Aorta (tissue), 5 donors: ENCODE measurements at regions not wholly inside any gene's neighbourhood (a gene's known extent, or its start where the extent isn't known, plus 50 kb on each side); places are given as distances from the start of the nearest gene placed in this dataset.

Source experiments
- ATAC-seq: fragments of 200-7000 bp; cut with Tn5 transposase; one replicate; pipeline ENCODE4 v1.9.1; 2022; ENCODE audit warnings: moderate library complexity; ENCODE audit not compliant: low FRiP score
- DNase-seq, 2 donors: peaks; one replicate each; pipeline ENCODE4 v3.0.0-alpha.2; 2020
- H3K27ac ChIP-seq, 2 donors: one replicate each; pipeline ENCODE4 v1.5.1; 2013; ENCODE audit warnings: low read length in 2 of 2, mild to moderate bottlenecking in 2 of 2, moderate library complexity in 2 of 2, control low read depth in 1 of 2, inconsistent platforms in 1 of 2, low read depth in 1 of 2
- H3K27me3 ChIP-seq, 2 donors: one replicate each; pipeline ENCODE4 v1.6.1; 2013; ENCODE audit warnings: control low read depth in 1 of 2, low read length in 1 of 2, mild to moderate bottlenecking in 1 of 2, moderate library complexity in 1 of 2; ENCODE audit not compliant: insufficient read depth in 2 of 2, control insufficient read depth in 1 of 2
- H3K36me3 ChIP-seq, 2 donors: one replicate each; pipeline ENCODE4 v1.6.1; 2013; ENCODE audit warnings: control low read depth in 1 of 2, low read length in 1 of 2, mild to moderate bottlenecking in 1 of 2; ENCODE audit not compliant: insufficient read depth in 2 of 2, control insufficient read depth in 1 of 2
- H3K4me1 ChIP-seq, 2 donors: one replicate each; pipeline ENCODE4 v1.6.1; 2013; ENCODE audit warnings: low read length in 2 of 2, control low read depth in 1 of 2, mild to moderate bottlenecking in 1 of 2, moderate library complexity in 1 of 2; ENCODE audit not compliant: insufficient read depth in 2 of 2, control insufficient read depth in 1 of 2
- H3K4me3 ChIP-seq, 2 donors: one replicate each; pipeline ENCODE4 v1.5.1; 2013; ENCODE audit warnings: low read length in 2 of 2, control low read depth in 1 of 2, mild to moderate bottlenecking in 1 of 2
- H3K9me3 ChIP-seq: one replicate; pipeline ENCODE4 v1.6.1; 2013; ENCODE audit warnings: mild to moderate bottlenecking, low read length; ENCODE audit not compliant: control insufficient read depth
- WGBS, 2 donors: extraction: QIAGEN DNeasy Blood & Tissue Kit; methylation state at CpG; one replicate each; pipeline ENCODE4 v1.1.7; 2013; 5-methylcytosine and 5-hydroxymethylcytosine counted together
- intact Hi-C, 2 donors: fragments of 100-400 bp; cut with DNase I; formaldehyde crosslinking; loops; one replicate each; pipeline versions ENCODE4 v1.14.2 to v1.15.0; 2022
- donor health status: healthy with polysubstance abuse.
- donor health status: Bipolar disorder and iron deficiency.
- donor health status: DM: no; HTN: no; CAD: no.
- donor health status: DM: no; HTN: no; CAD: no.
- donor health status: DM: yes; HTN: yes; CAD: no.

GRCh38 chr10:10302689-10303088 lies 715.0 kb upstream of the CELF2 start:
- Histone ChIP-seq H3K36me3 (no peaks in the 10 kb centered on the region), H3K27ac (no peak overlapping the region), H3K27me3 (no peaks in the 10 kb centered on the region), H3K4me1 (no peaks in the 10 kb centered on the region), H3K9me3 (no peaks in the 10 kb centered on the region), H3K4me3 (no peak overlapping the region)
- WGBS, 2 donors, result 94 to 95% methylated on average over 3 of the region's 3 CpGs
- ATAC-seq (no peak), DNase-seq (no peak)
- intact Hi-C loops, result no loop called here

DNA sequence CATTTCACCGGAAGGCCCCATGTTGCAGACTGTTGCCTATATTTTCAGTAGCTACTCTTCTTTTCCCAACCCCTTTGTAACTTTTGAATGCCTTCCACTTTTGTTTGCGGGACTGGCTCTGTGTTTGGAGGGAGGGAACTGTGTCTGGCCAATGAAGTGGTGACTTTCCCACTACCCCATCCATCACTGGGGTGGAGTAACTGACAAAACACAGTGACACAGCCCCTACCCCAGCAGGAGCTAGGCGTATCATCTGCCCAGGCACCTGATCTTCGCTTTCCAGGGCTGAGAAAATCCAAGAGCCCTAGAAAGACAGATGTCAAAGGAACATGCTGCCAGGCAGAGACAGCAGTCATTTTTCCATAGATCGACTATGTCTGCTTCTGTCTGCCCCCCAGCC lies 710.6 kb upstream of the CELF2 start:
- Histone ChIP-seq H3K36me3 (no peaks in the 10 kb centered on the region), H3K27me3 (no peaks in the 10 kb centered on the region), H3K9me3 (no peaks in the 10 kb centered on the region), H3K4me3 (no peak overlapping the region), H3K27ac (no peak overlapping the region), H3K4me1 (peaks cover 0 to 1% of the 10 kb centered on the region in 2 donors)
- DNase-seq (no peak), ATAC-seq (no peak)
- intact Hi-C loops, result no loop called here
- 94 to 98% methylated on average over 5 of the region's 5 CpGs for WGBS, 2 donors

GRCh38 chr10:10307551-10307950 lies 710.1 kb upstream of the CELF2 start:
- ATAC-seq (no peak), DNase-seq (no peak)
- H3K27me3 ChIP-seq, result no peaks in the 10 kb centered on the region
- intact Hi-C loops, result no loop called here
- H3K27ac ChIP-seq, result no peak overlapping the region
- H3K4me3 ChIP-seq, result no peak overlapping the region
- WGBS, 2 donors, result 80 to 81% methylated on average over 3 of the region's 3 CpGs
- H3K36me3 ChIP-seq, result no peaks in the 10 kb centered on the region
- H3K4me1 ChIP-seq, result peaks cover 0 to 1% of the 10 kb centered on the region in 2 donors
- no peaks in the 10 kb centered on the region for H3K9me3 ChIP-seq

DNA sequence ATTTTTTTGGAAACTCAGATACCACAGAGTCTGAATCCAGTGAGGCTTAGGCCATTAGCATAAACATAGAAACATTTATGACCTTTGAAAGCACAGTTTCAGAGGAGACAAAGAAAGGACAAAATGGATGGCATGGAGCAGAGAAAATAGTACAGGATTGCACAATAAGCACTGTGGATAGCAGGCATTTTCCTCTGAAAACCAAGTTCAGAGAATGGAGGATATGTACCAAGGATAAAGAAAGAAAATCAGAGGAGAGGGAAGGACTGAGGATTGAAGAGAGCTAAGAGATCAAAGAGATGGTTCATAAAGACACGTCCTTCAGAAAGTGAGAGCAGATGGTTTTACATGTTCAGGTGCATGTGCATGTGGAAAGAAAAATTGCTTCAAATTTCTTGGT lies 707.2 kb upstream of the CELF2 start:
- Histone ChIP-seq H3K4me3 (no peak overlapping the region), H3K27ac (no peak overlapping the region), H3K36me3 (no peaks in the 10 kb centered on the region), H3K9me3 (no peaks in the 10 kb centered on the region), H3K4me1 (peaks cover 0 to 1% of the 10 kb centered on the region in 2 donors), H3K27me3 (no peaks in the 10 kb centered on the region)
- no peak for ATAC-seq
- intact Hi-C loops, result no loop called here
- WGBS, 2 donors, result 86 to 92% methylated on average over 1 of the region's 1 CpG
- DNase-seq, result no peak

DNA sequence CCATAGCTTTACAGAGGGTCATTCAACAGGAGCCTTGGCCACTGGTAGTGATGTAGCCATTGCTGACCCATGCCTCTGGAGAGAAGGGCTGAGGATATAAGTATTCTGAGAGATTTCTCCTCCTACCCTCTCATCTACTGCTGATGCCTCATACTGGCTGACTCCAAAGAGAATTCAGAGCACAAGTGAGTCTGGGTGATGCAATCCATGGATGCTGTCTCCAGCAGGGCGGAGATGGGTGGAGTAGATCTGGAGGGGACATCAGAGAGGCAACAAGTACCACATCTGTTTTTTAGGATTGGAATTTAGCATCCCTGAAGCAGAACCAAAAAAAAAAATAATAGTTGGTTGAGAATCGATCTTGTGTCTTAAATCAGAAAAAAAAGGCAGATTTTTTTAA lies 705.7 kb upstream of the CELF2 start:
- Histone ChIP-seq H3K4me3 (no peak overlapping the region), H3K27me3 (no peaks in the 10 kb centered on the region), H3K36me3 (no peaks in the 10 kb centered on the region), H3K27ac (no peak overlapping the region), H3K4me1 (peaks cover 0 to 1% of the 10 kb centered on the region in 2 donors), H3K9me3 (no peaks in the 10 kb centered on the region)
- intact Hi-C loops, result no loop called here
- no peak for ATAC-seq
- 95 to 97% methylated on average over 2 of the region's 2 CpGs for WGBS, 2 donors
- DNase-seq, result no peak

DNA sequence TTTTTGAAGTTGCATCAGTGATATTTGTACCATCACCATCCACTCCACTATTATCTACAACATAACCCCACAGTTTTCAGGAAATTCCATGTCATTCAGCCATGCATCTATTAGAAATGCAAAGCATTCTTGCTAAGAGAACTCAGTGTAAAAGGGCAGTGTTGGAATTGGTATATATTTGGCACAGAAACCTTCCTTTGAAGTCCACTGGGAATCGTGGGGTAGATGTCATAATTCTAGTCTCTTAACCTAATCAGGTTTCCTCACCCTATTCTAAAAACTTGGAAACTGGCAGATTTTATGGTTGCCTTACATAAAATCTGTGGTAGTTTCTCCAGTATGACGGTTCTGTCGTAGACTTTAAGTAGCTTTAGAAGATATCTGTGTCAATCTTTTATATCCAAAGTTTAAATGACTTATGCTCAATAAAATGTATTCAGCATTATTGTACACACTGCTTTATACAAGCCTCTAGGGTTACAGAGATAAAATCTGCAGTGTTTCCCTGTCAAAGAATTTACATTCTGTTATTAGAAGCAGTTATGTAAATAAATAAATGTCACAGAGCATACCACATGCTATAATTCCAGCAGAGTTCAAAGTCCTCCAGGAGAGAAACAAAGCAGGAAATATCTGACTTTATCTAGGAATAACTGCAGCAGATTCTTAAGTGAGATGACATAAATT lies 704.4 kb upstream of the CELF2 start:
- Histone ChIP-seq H3K4me1 (peaks cover 0 to 1% of the 10 kb centered on the region in 2 donors), H3K9me3 (no peaks in the 10 kb centered on the region), H3K27me3 (no peaks in the 10 kb centered on the region), H3K27ac (no peak overlapping the region), H3K36me3 (no peaks in the 10 kb centered on the region), H3K4me3 (no peak overlapping the region)
- DNase-seq (no peak), ATAC-seq (no peak)
- 28 to 31% methylated on average over 3 of the region's 3 CpGs for WGBS, 2 donors
- intact Hi-C loops, result no loop called here

DNA sequence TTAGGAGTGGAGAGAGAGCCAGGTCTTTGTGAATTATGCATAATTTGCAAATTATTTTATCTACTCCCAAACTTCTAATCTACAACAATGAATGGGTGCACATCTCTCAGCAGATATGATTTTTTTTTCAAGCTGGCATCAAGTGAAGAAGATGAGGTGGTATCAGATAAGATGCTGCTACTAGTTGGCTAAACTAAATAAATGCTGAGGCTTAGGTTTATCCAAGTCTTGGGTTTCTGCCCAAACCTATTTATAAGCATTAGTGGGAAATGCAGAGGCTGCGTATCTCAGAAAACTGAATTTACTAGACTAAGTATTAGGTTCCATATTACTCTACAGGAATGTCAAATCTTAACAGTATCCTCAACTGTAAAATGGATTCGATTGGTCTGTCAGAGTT lies 703.0 kb upstream of the CELF2 start:
- no peak for ATAC-seq
- Histone ChIP-seq H3K36me3 (no peaks in the 10 kb centered on the region), H3K27ac (no peak overlapping the region), H3K4me1 (peaks cover 0 to 1% of the 10 kb centered on the region in 2 donors), H3K9me3 (no peaks in the 10 kb centered on the region), H3K27me3 (no peaks in the 10 kb centered on the region), H3K4me3 (no peak overlapping the region)
- WGBS, 2 donors, result 92% methylated on average over 2 of the region's 2 CpGs
- no peak for DNase-seq
- intact Hi-C loops, result no loop called here

DNA sequence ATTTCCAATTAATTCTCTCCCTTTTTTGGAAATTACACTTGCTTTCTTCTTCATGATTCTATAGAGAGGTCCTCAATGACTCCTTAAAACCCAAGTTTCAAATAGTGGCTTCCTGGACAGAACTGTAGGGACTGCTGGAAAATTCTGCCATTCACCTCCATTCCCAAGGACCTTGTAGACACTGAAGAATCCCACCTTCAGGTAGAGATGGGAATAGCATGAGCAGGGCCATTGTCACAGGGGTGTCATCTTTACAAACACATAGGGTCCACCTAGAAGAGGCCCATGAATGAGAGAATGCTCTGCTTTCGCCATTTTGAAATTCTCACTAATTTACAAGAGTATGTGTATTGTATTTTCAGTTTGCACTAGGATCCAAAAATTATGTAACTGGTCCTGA lies 701.7 kb upstream of the CELF2 start:
- Histone ChIP-seq H3K9me3 (no peaks in the 10 kb centered on the region), H3K36me3 (no peaks in the 10 kb centered on the region), H3K4me1 (peaks cover 0 to 3% of the 10 kb centered on the region in 2 donors), H3K27me3 (no peaks in the 10 kb centered on the region), H3K27ac (no peak overlapping the region), H3K4me3 (no peak overlapping the region)
- intact Hi-C loops, result no loop called here
- ATAC-seq (no peak), DNase-seq (no peak)
- WGBS, 2 donors, result 97 to 100% methylated on average over 1 of the region's 1 CpG

GRCh38 chr10:10317151-10317550 lies 700.5 kb upstream of the CELF2 start:
- no peaks in the 10 kb centered on the region for H3K9me3 ChIP-seq
- H3K27ac ChIP-seq, result no peak overlapping the region
- intact Hi-C loops, result no loop called here
- ATAC-seq (no peak), DNase-seq (no peak)
- H3K36me3 ChIP-seq, result no peaks in the 10 kb centered on the region
- H3K4me3 ChIP-seq, result no peak overlapping the region
- no peaks in the 10 kb centered on the region for H3K27me3 ChIP-seq
- peaks cover 0 to 3% of the 10 kb centered on the region in 2 donors for H3K4me1 ChIP-seq
- 44 to 53% methylated on average over 1 of the region's 1 CpG for WGBS, 2 donors
